ENCODE measurements at regions not wholly inside any gene's neighbourhood (a gene's known extent, or its start where the extent isn't known, plus 50 kb on each side); places are given as distances from the start of the nearest gene placed in this dataset.
"Not testable (repeated sequence)": the region's sequence is repeated elsewhere in the genome, so short reads cannot be mapped to it uniquely, and the experiment has no call there.

GRCh38 chr11:56876621-56877275, 112.0 kb upstream of the OR5AK2 start:
- no peak for DNase-seq

GRCh38 chr11:56855217-56855616, 106.7 kb upstream of the OR9G4 start:
- DNase-seq, result no peak

- no peak for DNase-seq
Measured at GRCh38 chr11:56852131-56852530, 103.6 kb upstream of the OR9G4 start.

GRCh38 chr11:56849852-56850251, 101.4 kb upstream of the OR9G4 start:
- DNase-seq, result no peak

- no peak for DNase-seq
Measured at GRCh38 chr11:56849250-56849649, 100.8 kb upstream of the OR9G4 start.

- no peak for DNase-seq
Measured at GRCh38 chr11:56848141-56848809, 99.8 kb upstream of the OR9G4 start.

- no peak for DNase-seq
Measured at GRCh38 chr11:56846631-56847576, 98.4 kb upstream of the OR9G4 start.

- no peak for DNase-seq
Measured at GRCh38 chr11:56845121-56845732, 96.7 kb upstream of the OR9G4 start.

GRCh38 chr11:56843816-56844215, 95.3 kb upstream of the OR9G4 start:
- no peak for DNase-seq

- no peak for DNase-seq
Measured at GRCh38 chr11:56842814-56843794, 94.6 kb upstream of the OR9G4 start.

- peak in 2 of 5 donors; percentile 6 to 22 for DNase-seq
Measured at GRCh38 chr11:56841210-56841810, 92.8 kb upstream of the OR9G4 start.

GRCh38 chr11:56827357-56827756, 78.9 kb upstream of the OR9G4 start:
- not testable (repeated sequence) for DNase-seq

- no peak for DNase-seq
Measured at GRCh38 chr11:56819916-56820315, 71.4 kb upstream of the OR9G4 start.

GRCh38 chr11:56817661-56818060, 69.2 kb upstream of the OR9G4 start:
- DNase-seq, result no peak

GRCh38 chr11:56816259-56816658, 67.8 kb upstream of the OR9G4 start:
- no peak for DNase-seq

- no peak for DNase-seq
Measured at GRCh38 chr11:56808326-56808725, 59.8 kb upstream of the OR9G4 start.

GRCh38 chr11:56799691-56800210, 51.3 kb upstream of the OR9G4 start:
- no peak for DNase-seq
